ENCODE measurements at regions not wholly inside any gene's neighbourhood (a gene's known extent, or its start where the extent isn't known, plus 50 kb on each side); places are given as distances from the start of the nearest gene placed in this dataset.
"Not testable (repeated sequence)": the region's sequence is repeated elsewhere in the genome, so short reads cannot be mapped to it uniquely, and the experiment has no call there.

- no peak for DNase-seq
Measured at GRCh38 chr3:30305021-30305420, 301.4 kb upstream of the TGFBR2 start.

GRCh38 chr3:30306896-30307295, 299.5 kb upstream of the TGFBR2 start:
- no peak for DNase-seq

- no peak for DNase-seq
Measured at GRCh38 chr3:30307372-30307950, 298.9 kb upstream of the TGFBR2 start.

- DNase-seq: no peak
Measured at GRCh38 chr3:30308131-30308530, 298.3 kb upstream of the TGFBR2 start.

- DNase-seq: no peak
Measured at GRCh38 chr3:30309961-30310954, 296.1 kb upstream of the TGFBR2 start.

- DNase-seq: no peak
Measured at GRCh38 chr3:30311781-30312180, 294.6 kb upstream of the TGFBR2 start.

GRCh38 chr3:30313840-30314239, 292.6 kb upstream of the TGFBR2 start:
- DNase-seq: no peak

GRCh38 chr3:30314757-30315325, 291.6 kb upstream of the TGFBR2 start:
- DNase-seq: no peak

- no peak for DNase-seq
Measured at GRCh38 chr3:30315447-30315846, 291.0 kb upstream of the TGFBR2 start.

- DNase-seq: no peak
Measured at GRCh38 chr3:30317561-30317960, 288.8 kb upstream of the TGFBR2 start.

- no peak for DNase-seq
Measured at GRCh38 chr3:30318110-30318509, 288.3 kb upstream of the TGFBR2 start.

GRCh38 chr3:30319713-30320112, 286.7 kb upstream of the TGFBR2 start:
- DNase-seq: no peak

GRCh38 chr3:30320392-30320791, 286.0 kb upstream of the TGFBR2 start:
- no peak for DNase-seq

- DNase-seq: no peak
Measured at GRCh38 chr3:30321065-30321464, 285.3 kb upstream of the TGFBR2 start.

GRCh38 chr3:30323649-30324048, 282.8 kb upstream of the TGFBR2 start:
- DNase-seq: not testable (repeated sequence)

GRCh38 chr3:30324587-30324986, 281.8 kb upstream of the TGFBR2 start:
- DNase-seq: no peak

GRCh38 chr3:30327976-30328375, 278.4 kb upstream of the TGFBR2 start:
- DNase-seq: not testable (repeated sequence)

- DNase-seq: not testable (repeated sequence)
Measured at GRCh38 chr3:30328935-30329334, 277.5 kb upstream of the TGFBR2 start.

GRCh38 chr3:30331519-30331918, 274.9 kb upstream of the TGFBR2 start:
- DNase-seq: no peak

- no peak for DNase-seq
Measured at GRCh38 chr3:30332196-30333021, 274.0 kb upstream of the TGFBR2 start.

- no peak for DNase-seq
Measured at GRCh38 chr3:30333143-30333542, 273.3 kb upstream of the TGFBR2 start.

GRCh38 chr3:30333903-30334302, 272.5 kb upstream of the TGFBR2 start:
- DNase-seq: no peak

GRCh38 chr3:30340500-30340899, 265.9 kb upstream of the TGFBR2 start:
- no peak for DNase-seq

Data from NCI-H1105 (cell line).